Stimulated activated naive CD8-positive, alpha-beta T cell treated with anti-CD3 and anti-CD28 coated beads, Interleukin-15, Interleukin-2, amounts not matched to agents 100 ng/mL and 50 ng/mL, for 24 hours (primary cell): ENCODE measurements at regions not wholly inside any gene's neighbourhood (a gene's known extent, or its start where the extent isn't known, plus 50 kb on each side); places are given as distances from the start of the nearest gene placed in this dataset.
A peak's percentile ranks its signal among the peaks of the same experiment; 100 is the strongest.
"Not testable (repeated sequence)": the region's sequence is repeated elsewhere in the genome, so short reads cannot be mapped to it uniquely, and the experiment has no call there.

ENCODE experiments used
- H3K27ac Mint-ChIP-seq: one replicate; pipeline ENCODE4 v1.8.0; 2021; ENCODE audit warnings: mild to moderate bottlenecking, mixed read lengths
- H3K27me3 Mint-ChIP-seq: one replicate; pipeline ENCODE4 v1.8.0; 2021; ENCODE audit warnings: mixed read lengths
- H3K36me3 Mint-ChIP-seq: one replicate; pipeline ENCODE4 v1.8.0; 2021; ENCODE audit warnings: low read depth, mixed read lengths
- H3K4me1 Mint-ChIP-seq: one replicate; pipeline ENCODE4 v1.8.0; 2021; ENCODE audit warnings: low read depth, mixed read lengths
- H3K4me3 Mint-ChIP-seq: one replicate; pipeline ENCODE4 v1.8.0; 2021; ENCODE audit warnings: mild to moderate bottlenecking, mixed read lengths
- H3K9me3 Mint-ChIP-seq: one replicate; pipeline ENCODE4 v1.8.0; 2021; ENCODE audit warnings: mixed read lengths

- not testable (repeated sequence) for H3K4me3 Mint-ChIP-seq
Measured at GRCh38 chr7:35926966-35927365, 126.1 kb downstream of the SEPTIN7 start.

GRCh38 chr7:35931134-35931533, 130.3 kb downstream of the SEPTIN7 start:
- H3K36me3 Mint-ChIP-seq, H3K4me3 Mint-ChIP-seq, H3K9me3 Mint-ChIP-seq, H3K4me1 Mint-ChIP-seq, H3K27ac Mint-ChIP-seq, H3K27me3 Mint-ChIP-seq: not testable (repeated sequence)

More at GRCh38 chr7:35926966-35927365, 126.1 kb downstream of the SEPTIN7 start:
- H3K9me3 Mint-ChIP-seq, H3K4me1 Mint-ChIP-seq, H3K36me3 Mint-ChIP-seq, H3K27me3 Mint-ChIP-seq, H3K27ac Mint-ChIP-seq: not testable (repeated sequence)

GRCh38 chr7:35931551-35931950, 130.7 kb downstream of the SEPTIN7 start:
- not testable (repeated sequence) for H3K36me3 Mint-ChIP-seq, H3K27me3 Mint-ChIP-seq, H3K9me3 Mint-ChIP-seq, H3K4me1 Mint-ChIP-seq, H3K27ac Mint-ChIP-seq, H3K4me3 Mint-ChIP-seq

GRCh38 chr7:35940695-35941094, 139.8 kb downstream of the SEPTIN7 start:
- not testable (repeated sequence) for H3K27me3 Mint-ChIP-seq, H3K36me3 Mint-ChIP-seq, H3K27ac Mint-ChIP-seq, H3K4me3 Mint-ChIP-seq, H3K9me3 Mint-ChIP-seq, H3K4me1 Mint-ChIP-seq

- not testable (repeated sequence) for H3K4me1 Mint-ChIP-seq, H3K4me3 Mint-ChIP-seq
Measured at GRCh38 chr7:35945621-35946020, 144.8 kb downstream of the SEPTIN7 start.

GRCh38 chr7:35955735-35956134, 154.9 kb downstream of the SEPTIN7 start:
- not testable (repeated sequence) for H3K27me3 Mint-ChIP-seq, H3K27ac Mint-ChIP-seq, H3K9me3 Mint-ChIP-seq, H3K4me1 Mint-ChIP-seq, H3K4me3 Mint-ChIP-seq, H3K36me3 Mint-ChIP-seq

More at GRCh38 chr7:35945621-35946020, 144.8 kb downstream of the SEPTIN7 start:
- H3K36me3 Mint-ChIP-seq, H3K27me3 Mint-ChIP-seq, H3K9me3 Mint-ChIP-seq, H3K27ac Mint-ChIP-seq: not testable (repeated sequence)

GRCh38 chr7:35956988-35957387, 156.1 kb downstream of the SEPTIN7 start:
- not testable (repeated sequence) for H3K4me3 Mint-ChIP-seq, H3K9me3 Mint-ChIP-seq, H3K27me3 Mint-ChIP-seq, H3K27ac Mint-ChIP-seq, H3K36me3 Mint-ChIP-seq, H3K4me1 Mint-ChIP-seq

- not testable (repeated sequence) for H3K9me3 Mint-ChIP-seq, H3K27ac Mint-ChIP-seq, H3K4me3 Mint-ChIP-seq, H3K4me1 Mint-ChIP-seq, H3K36me3 Mint-ChIP-seq, H3K27me3 Mint-ChIP-seq
Measured at GRCh38 chr7:35961260-35961659, 160.4 kb downstream of the SEPTIN7 start.

DNA sequence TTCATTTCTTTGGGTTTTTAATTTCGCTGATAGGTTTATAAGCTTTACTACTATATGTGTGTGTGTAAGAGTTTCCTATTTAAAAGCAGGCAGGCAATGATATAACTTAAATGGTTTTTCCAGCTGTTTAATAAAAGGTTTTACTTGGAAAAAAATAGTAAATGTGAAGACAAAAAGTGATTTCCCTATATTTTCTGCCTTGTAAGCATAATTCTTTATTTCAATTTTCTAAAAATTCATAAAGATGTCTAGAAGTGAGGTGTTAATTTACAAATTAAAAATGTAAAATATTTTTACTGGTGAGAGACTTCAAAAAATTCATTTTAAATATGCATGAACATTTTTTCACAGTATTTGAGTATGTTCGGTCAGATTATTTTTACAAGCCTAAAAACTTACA, 161.8 kb downstream of the SEPTIN7 start:
- not testable (repeated sequence) for H3K4me1 Mint-ChIP-seq, H3K36me3 Mint-ChIP-seq, H3K27ac Mint-ChIP-seq

DNA sequence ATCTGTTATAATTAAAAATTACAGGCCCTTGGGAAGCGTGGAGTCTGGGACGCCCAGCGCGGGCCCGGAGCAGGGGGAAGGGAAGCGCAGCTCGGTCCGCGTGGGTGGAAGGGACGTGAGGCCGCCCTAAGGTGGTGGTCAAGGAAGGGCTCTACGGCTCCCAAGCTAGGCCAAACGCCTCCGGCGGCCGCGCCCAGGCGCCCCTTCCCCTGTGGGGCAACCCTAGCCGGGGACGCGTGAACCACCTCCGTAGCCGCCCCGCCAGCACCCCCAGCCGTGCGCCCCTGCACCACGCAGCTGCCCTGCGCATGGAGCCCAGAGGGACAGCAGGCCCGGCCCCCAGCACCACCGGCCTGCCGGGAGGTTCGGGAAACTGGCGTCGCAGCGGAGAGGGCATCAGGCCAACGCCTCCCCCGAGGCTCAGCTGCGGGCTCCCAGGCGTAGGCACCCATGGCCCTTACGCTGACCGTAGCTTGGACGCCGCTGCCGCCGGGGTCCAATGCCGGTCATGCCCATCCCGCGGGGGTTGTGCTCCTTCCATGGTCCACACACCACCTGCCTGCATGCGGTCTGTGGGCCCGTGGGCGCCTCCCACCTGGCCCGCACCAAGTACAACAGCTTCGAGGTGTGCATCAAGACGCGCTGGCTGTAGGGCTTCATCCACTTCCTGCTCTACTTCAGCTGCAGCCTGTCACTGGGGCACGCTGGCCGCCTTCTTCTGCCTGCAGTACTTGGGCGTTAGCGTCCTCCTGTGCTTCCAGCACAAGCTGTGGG, 166.7 kb downstream of the SEPTIN7 start:
- no peak overlapping the region for H3K4me3 Mint-ChIP-seq
- no peaks in the 10 kb centered on the region for H3K9me3 Mint-ChIP-seq
- no peak overlapping the region for H3K27ac Mint-ChIP-seq
- H3K4me1 Mint-ChIP-seq, result no peaks in the 10 kb centered on the region
- peaks cover 24% of the 10 kb centered on the region for H3K27me3 Mint-ChIP-seq
- H3K36me3 Mint-ChIP-seq, result no peaks in the 10 kb centered on the region

More for the DNA sequence above, 161.8 kb downstream of the SEPTIN7 start:
- not testable (repeated sequence) for H3K27me3 Mint-ChIP-seq, H3K4me3 Mint-ChIP-seq, H3K9me3 Mint-ChIP-seq

DNA sequence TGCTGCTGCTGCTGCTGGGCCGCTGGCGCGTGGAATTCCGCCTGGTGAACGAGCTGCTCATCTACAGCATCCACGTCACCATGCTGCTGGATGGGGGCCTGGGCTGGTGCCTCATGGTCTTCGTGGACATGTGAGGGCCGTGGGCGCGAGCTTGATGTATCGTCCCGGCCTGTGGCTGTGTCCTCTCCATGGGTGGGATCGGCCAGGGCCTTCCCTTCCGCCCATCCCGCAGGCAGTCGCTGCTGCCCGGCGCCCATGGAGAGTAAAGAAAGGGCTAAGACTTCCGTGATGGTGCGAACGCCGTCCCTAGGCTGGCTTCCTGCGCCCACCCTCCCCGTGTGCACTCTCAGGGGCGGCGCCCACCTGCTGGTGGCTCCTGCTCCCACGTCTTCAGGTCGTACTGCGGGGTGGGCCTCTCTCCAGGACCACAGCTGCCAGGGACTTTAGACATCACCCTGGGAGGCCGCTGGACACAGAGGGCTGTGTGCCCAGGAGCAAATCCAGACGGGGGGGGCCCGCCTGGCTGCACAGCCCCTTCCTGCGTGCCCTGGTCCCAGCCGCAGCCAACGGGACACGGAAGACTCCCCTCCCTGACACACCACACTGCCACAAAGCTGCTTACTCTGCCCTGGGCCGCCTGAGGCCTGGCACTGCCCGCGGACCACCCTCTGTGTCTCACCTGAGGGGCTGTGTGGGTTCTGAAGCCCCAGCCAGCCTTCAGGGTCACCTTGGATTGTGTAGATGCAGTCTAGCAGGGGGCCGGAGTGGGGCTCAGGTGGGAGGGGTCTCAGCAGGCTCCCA, 167.5 kb downstream of the SEPTIN7 start:
- no peaks in the 10 kb centered on the region for H3K36me3 Mint-ChIP-seq
- H3K4me3 Mint-ChIP-seq, result no peak overlapping the region
- no peaks in the 10 kb centered on the region for H3K4me1 Mint-ChIP-seq
- peaks cover 29% of the 10 kb centered on the region for H3K27me3 Mint-ChIP-seq
- H3K9me3 Mint-ChIP-seq, result no peaks in the 10 kb centered on the region
- no peak overlapping the region for H3K27ac Mint-ChIP-seq

DNA sequence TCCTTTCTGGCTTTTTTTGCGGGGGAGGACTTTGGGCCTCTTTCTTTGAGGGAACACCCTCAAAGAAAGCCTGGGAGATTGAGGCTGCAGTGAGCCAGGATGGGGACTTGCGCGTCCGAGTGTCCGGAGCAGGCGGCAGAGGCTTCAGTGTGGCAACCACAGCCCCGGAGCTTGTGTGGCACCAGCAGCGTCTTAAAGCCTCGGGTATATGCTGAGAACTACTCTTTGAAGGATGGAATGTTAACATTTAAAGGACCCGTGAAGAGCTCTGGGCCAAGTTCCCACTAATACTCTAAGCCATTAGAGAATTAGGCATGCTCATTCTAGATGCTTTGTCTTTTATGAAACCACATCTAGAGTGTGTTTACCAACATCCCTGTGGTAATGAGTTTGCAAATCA, 168.2 kb downstream of the SEPTIN7 start:
- no peaks in the 10 kb centered on the region for H3K36me3 Mint-ChIP-seq
- no peak overlapping the region for H3K4me3 Mint-ChIP-seq
- H3K4me1 Mint-ChIP-seq, result no peaks in the 10 kb centered on the region
- H3K9me3 Mint-ChIP-seq, result no peaks in the 10 kb centered on the region
- no peak overlapping the region for H3K27ac Mint-ChIP-seq
- peaks cover 32% of the 10 kb centered on the region for H3K27me3 Mint-ChIP-seq

GRCh38 chr7:35970458-35970857, 169.6 kb downstream of the SEPTIN7 start:
- Mint-ChIP-seq H3K27ac (no peak overlapping the region), H3K4me3 (no peak overlapping the region), H3K9me3 (no peaks in the 10 kb centered on the region), H3K27me3 (peaks cover 32% of the 10 kb centered on the region), H3K4me1 (no peaks in the 10 kb centered on the region), H3K36me3 (no peaks in the 10 kb centered on the region)

DNA sequence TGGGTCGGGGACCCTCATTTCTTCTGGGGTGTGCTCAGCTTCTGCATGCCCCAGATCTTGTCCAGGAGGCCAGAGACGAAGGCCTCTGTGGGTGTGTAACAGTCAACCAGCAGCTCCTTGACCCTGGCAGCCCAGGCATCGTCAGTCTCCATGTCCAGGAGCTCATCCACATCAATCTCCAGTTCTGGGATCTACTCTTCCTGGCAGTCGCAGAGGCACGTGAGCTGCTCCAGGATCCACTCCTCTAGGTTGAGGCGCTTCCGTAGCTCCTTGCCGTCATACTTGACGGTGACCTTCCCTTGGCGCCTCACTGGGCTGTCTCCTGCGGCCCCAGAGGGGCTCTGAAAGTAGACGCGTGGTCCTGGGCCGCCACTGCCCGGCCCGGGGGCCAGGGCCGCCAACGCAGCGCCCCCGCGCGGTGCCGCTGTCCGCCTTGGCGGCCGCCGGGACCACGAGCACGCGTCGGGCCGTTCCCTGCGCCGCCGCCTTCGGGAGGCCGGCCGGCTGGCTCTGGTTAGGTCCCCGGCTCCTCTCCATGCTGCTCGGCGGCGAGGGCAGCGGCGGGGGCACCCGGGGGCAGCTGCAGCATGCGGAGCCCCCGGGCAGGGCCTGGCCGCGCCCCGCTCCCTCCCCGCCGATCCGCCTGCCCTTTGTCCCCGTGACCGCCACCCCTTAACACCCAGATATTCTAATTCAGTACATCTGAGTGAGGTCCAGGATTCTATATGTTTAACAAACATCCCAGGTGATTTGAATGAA, 170.5 kb downstream of the SEPTIN7 start:
- Mint-ChIP-seq H3K27me3 (peaks cover 32% of the 10 kb centered on the region), H3K4me3 (peak overlapping the region; percentile 46), H3K27ac (no peak overlapping the region)

DNA sequence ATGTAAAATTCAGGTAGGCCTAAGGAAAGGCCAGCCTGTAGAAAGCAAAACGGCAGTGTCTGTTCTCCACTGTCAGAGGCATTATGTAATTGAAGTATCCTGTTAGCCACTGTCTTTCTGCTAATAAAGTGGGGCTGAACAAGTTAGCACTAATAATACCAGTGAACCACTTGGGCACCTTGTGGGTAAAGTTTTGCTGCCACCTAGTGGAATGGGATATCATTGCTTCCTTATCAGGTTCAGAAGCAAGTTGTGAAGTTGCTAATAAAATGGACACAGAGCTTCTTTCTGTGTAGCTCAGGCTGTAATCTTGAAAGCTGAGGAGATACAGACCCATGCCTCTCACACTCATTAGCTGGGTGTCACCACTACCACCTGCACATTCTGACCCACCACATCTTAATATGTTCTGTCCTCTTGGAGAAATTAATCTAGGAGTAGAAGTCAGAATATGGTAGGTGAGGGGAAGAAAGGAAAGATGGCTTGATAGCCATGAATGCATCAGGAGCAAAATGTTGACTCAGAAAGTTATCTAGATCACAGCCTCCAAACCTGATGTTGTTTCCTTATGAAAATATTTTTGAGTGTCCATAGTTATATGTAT, 175.1 kb downstream of the SEPTIN7 start:
- Mint-ChIP-seq H3K4me1 (no peaks in the 10 kb centered on the region), H3K36me3 (no peaks in the 10 kb centered on the region), H3K27ac (no peak overlapping the region), H3K27me3 (peaks cover 16% of the 10 kb centered on the region), H3K4me3 (no peak overlapping the region), H3K9me3 (no peaks in the 10 kb centered on the region)

More for the DNA sequence above, 170.5 kb downstream of the SEPTIN7 start:
- Mint-ChIP-seq H3K9me3 (no peaks in the 10 kb centered on the region), H3K36me3 (no peaks in the 10 kb centered on the region), H3K4me1 (no peaks in the 10 kb centered on the region)
